Smooth muscle cell (in vitro differentiated cells): ENCODE measurements at regions not wholly inside any gene's neighbourhood (a gene's known extent, or its start where the extent isn't known, plus 50 kb on each side); places are given as distances from the start of the nearest gene placed in this dataset.

Experiments used
- DNase-seq: peaks from one replicate; lab custom pipeline; 2025; ENCODE audit not compliant: unreplicated experiment; lab: John Stamatoyannopoulos, UW
- H2AFZ ChIP-seq: fragments of 200-600 bp; sonication (generic); 2 replicates; pipeline ENCODE4 v1.6.0; 2016; ENCODE audit warnings: antibody characterized with exemption, low read depth, mild to moderate bottlenecking
- H3F3A ChIP-seq: fragments of 200-600 bp; sonication (generic); 2 replicates; pipeline ENCODE4 v1.6.0; 2017; ENCODE audit warnings: antibody characterized with exemption, low read depth
- H3K27ac ChIP-seq: fragments of 200-600 bp; sonication (generic); 2 replicates; pipeline ENCODE4 v1.5.1; 2016; ENCODE audit warnings: low read depth, mild to moderate bottlenecking
- H3K27me3 ChIP-seq: fragments of 200-600 bp; sonication (generic); 2 replicates; pipeline ENCODE4 v1.6.1; 2016; ENCODE audit warnings: low read depth, mild to moderate bottlenecking
- H3K36me3 ChIP-seq: fragments of 200-600 bp; sonication (generic); 2 replicates; pipeline ENCODE4 v1.5.1; 2016; ENCODE audit warnings: low read depth
- H3K4me1 ChIP-seq: fragments of 200-600 bp; sonication (generic); 2 replicates; pipeline ENCODE4 v1.5.1; 2016; ENCODE audit warnings: low read depth
- H3K4me2 ChIP-seq: fragments of 200-600 bp; sonication (generic); 2 replicates; pipeline ENCODE4 v1.6.0; 2016; ENCODE audit warnings: mild to moderate bottlenecking
- H3K4me3 ChIP-seq: fragments of 200-600 bp; sonication (generic); 2 replicates; pipeline ENCODE4 v1.5.1; 2016; ENCODE audit warnings: mild to moderate bottlenecking
- H3K79me2 ChIP-seq: fragments of 200-600 bp; sonication (generic); 2 replicates; pipeline ENCODE4 v1.6.0; 2016; ENCODE audit warnings: low read depth, mild to moderate bottlenecking
- H3K9ac ChIP-seq: fragments of 200-600 bp; sonication (generic); 2 replicates; pipeline ENCODE4 v1.6.0; 2016; ENCODE audit warnings: low read depth
- H3K9me3 ChIP-seq: fragments of 200-600 bp; sonication (generic); replicated peaks from 2 replicates; pipeline ENCODE4 v1.5.1; 2016; ENCODE audit warnings: low read depth
- H4K20me1 ChIP-seq: fragments of 200-600 bp; sonication (generic); 2 replicates; pipeline ENCODE4 v1.6.0; 2016; ENCODE audit warnings: low read depth
- CTCF ChIP-seq: fragments of 200-600 bp; sonication (generic); IDR thresholded peaks from 2 replicates; pipeline ENCODE4 v1.5.1; 2017; ENCODE audit warnings: borderline replicate concordance, mild to moderate bottlenecking, antibody characterized with exemption; ENCODE audit not compliant: insufficient read depth, poor library complexity, severe bottlenecking
- WGBS: methylation state at CpG from one replicate; pipeline ENCODE4 v1.1.7; 2016; ENCODE audit warnings: low lambda C conversion rate; 5-methylcytosine and 5-hydroxymethylcytosine counted together

GRCh38 chr6:120857422-120857821 is 476.9 kb downstream of the TBC1D32 start:
- Histone ChIP-seq H3K27me3 (no peaks in the 10 kb centered on the region), H3K27ac (no peak overlapping the region), H3K9ac (no peak overlapping the region), H2AFZ (no peak overlapping the region), H3K36me3 (no peaks in the 10 kb centered on the region), H3K4me3 (no peak overlapping the region), H3F3A (no peaks in the 10 kb centered on the region), H3K4me1 (no peaks in the 10 kb centered on the region), H3K9me3 (no peaks in the 10 kb centered on the region), H3K4me2 (no peak overlapping the region), H4K20me1 (no peaks in the 10 kb centered on the region), H3K79me2 (no peaks in the 10 kb centered on the region)
- no peak for DNase-seq
- no peak for TF ChIP-seq CTCF
- 80% methylated on average over 3 of the region's 3 CpGs for WGBS

DNA sequence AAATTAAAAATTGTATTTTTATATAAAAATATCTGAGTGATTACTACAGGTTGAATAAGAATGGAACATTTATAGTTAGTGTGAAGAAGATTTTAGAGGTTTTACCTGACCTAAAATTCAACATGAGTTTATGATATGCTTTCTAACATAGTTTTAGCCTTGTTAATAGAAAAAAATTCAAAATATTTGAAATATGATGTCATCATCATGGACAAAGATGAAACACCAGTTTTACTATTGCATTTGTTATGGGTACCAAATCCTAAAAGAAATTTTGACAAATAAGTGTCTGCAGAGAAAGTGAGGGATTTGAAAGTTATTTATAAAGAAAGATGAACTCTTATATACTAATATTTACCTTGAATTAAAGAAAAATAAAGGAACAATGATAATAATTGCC is 479.7 kb downstream of the TBC1D32 start:
- Histone ChIP-seq H2AFZ (no peak overlapping the region), H3K4me2 (no peak overlapping the region), H3K36me3 (no peaks in the 10 kb centered on the region), H3K9ac (no peak overlapping the region), H3K9me3 (no peaks in the 10 kb centered on the region), H3K27ac (no peak overlapping the region), H3K27me3 (no peaks in the 10 kb centered on the region), H4K20me1 (no peaks in the 10 kb centered on the region), H3K79me2 (no peaks in the 10 kb centered on the region), H3K4me3 (no peak overlapping the region), H3F3A (no peaks in the 10 kb centered on the region), H3K4me1 (no peaks in the 10 kb centered on the region)
- no peak for DNase-seq
- TF ChIP-seq CTCF: no peak

GRCh38 chr6:120853489-120853888 is 480.8 kb downstream of the TBC1D32 start:
- no peak overlapping the region for H3K27ac ChIP-seq
- H2AFZ ChIP-seq: no peak overlapping the region
- H3K27me3 ChIP-seq: no peaks in the 10 kb centered on the region
- no peaks in the 10 kb centered on the region for H3K36me3 ChIP-seq
- H3K4me3 ChIP-seq: no peak overlapping the region
- H3K9ac ChIP-seq: no peak overlapping the region
- H4K20me1 ChIP-seq: no peaks in the 10 kb centered on the region
- H3K4me2 ChIP-seq: no peak overlapping the region
- TF ChIP-seq CTCF: no peak
- 53% methylated on average over 2 of the region's 2 CpGs for WGBS
- DNase-seq: no peak
- no peaks in the 10 kb centered on the region for H3K79me2 ChIP-seq
- H3K9me3 ChIP-seq: no peaks in the 10 kb centered on the region
- H3K4me1 ChIP-seq: no peaks in the 10 kb centered on the region
- no peaks in the 10 kb centered on the region for H3F3A ChIP-seq

GRCh38 chr6:120852293-120852849 is 481.9 kb downstream of the TBC1D32 start:
- H3K27ac ChIP-seq: no peak overlapping the region
- no peak overlapping the region for H3K4me3 ChIP-seq
- H4K20me1 ChIP-seq: no peaks in the 10 kb centered on the region
- no peaks in the 10 kb centered on the region for H3K4me1 ChIP-seq
- H3K36me3 ChIP-seq: no peaks in the 10 kb centered on the region
- H3F3A ChIP-seq: no peaks in the 10 kb centered on the region
- no peaks in the 10 kb centered on the region for H3K9me3 ChIP-seq
- no peaks in the 10 kb centered on the region for H3K79me2 ChIP-seq
- DNase-seq: no peak
- H3K9ac ChIP-seq: no peak overlapping the region
- H3K4me2 ChIP-seq: no peak overlapping the region
- no peak overlapping the region for H2AFZ ChIP-seq
- H3K27me3 ChIP-seq: no peaks in the 10 kb centered on the region
- no peak for TF ChIP-seq CTCF
- 74% methylated on average over 1 of the region's 1 CpG for WGBS
